NCI-H2227 (cell line): ENCODE measurements at regions not wholly inside any gene's neighbourhood (a gene's known extent, or its start where the extent isn't known, plus 50 kb on each side); places are given as distances from the start of the nearest gene placed in this dataset.
A peak's percentile ranks its signal among the peaks of the same experiment; 100 is the strongest.

Source experiments
- DNase-seq: peaks from one replicate; lab custom pipeline; 2025; ENCODE audit not compliant: unreplicated experiment; lab: John Stamatoyannopoulos, UW

- peak; percentile 99 for DNase-seq
Observed at GRCh38 chr5:8457187-8458037, 588.5 kb downstream of the MTRR start.

GRCh38 chr5:8458038-8458383, 589.1 kb downstream of the MTRR start:
- DNase-seq = peak; percentile 44

GRCh38 chr5:8461543-8461942, 592.6 kb downstream of the MTRR start:
- no peak for DNase-seq

GRCh38 chr5:8462565-8462964, 593.6 kb downstream of the MTRR start:
- no peak for DNase-seq

GRCh38 chr5:8470489-8470888, 601.5 kb downstream of the MTRR start:
- DNase-seq = no peak

GRCh38 chr5:8471581-8471980, 602.6 kb downstream of the MTRR start:
- DNase-seq = no peak

- no peak for DNase-seq
Observed at GRCh38 chr5:8473016-8473415, 604.1 kb downstream of the MTRR start.

- no peak for DNase-seq
Observed at GRCh38 chr5:8473827-8474568, 605.0 kb downstream of the MTRR start.

GRCh38 chr5:8474569-8474930, 605.6 kb downstream of the MTRR start:
- no peak for DNase-seq

- no peak for DNase-seq
Observed at GRCh38 chr5:8478326-8478725, 609.4 kb downstream of the MTRR start.

GRCh38 chr5:8481007-8481406, 612.1 kb downstream of the MTRR start:
- no peak for DNase-seq

- no peak for DNase-seq
Observed at GRCh38 chr5:8491254-8491653, 622.3 kb downstream of the MTRR start.

- DNase-seq = no peak
Observed at GRCh38 chr5:8493176-8493575, 624.2 kb downstream of the MTRR start.

GRCh38 chr5:8500426-8500825, 631.5 kb downstream of the MTRR start:
- DNase-seq = no peak

- no peak for DNase-seq
Observed at GRCh38 chr5:8505196-8505595, 636.2 kb downstream of the MTRR start.

- DNase-seq = no peak
Observed at GRCh38 chr5:8508231-8508630, 639.3 kb downstream of the MTRR start.

GRCh38 chr5:8516356-8516755, 647.4 kb downstream of the MTRR start:
- DNase-seq = no peak

- DNase-seq = no peak
Observed at GRCh38 chr5:8517456-8517855, 648.5 kb downstream of the MTRR start.

- no peak for DNase-seq
Observed at GRCh38 chr5:8520917-8521316, 652.0 kb downstream of the MTRR start.

GRCh38 chr5:8521991-8522390, 653.0 kb downstream of the MTRR start:
- DNase-seq = no peak

GRCh38 chr5:8522646-8523045, 653.7 kb downstream of the MTRR start:
- DNase-seq = no peak

- no peak for DNase-seq
Observed at GRCh38 chr5:8523501-8523900, 654.6 kb downstream of the MTRR start.

GRCh38 chr5:8525819-8526218, 656.9 kb downstream of the MTRR start:
- no peak for DNase-seq
